H9 (cell line): ENCODE measurements at regions not wholly inside any gene's neighbourhood (a gene's known extent, or its start where the extent isn't known, plus 50 kb on each side); places are given as distances from the start of the nearest gene placed in this dataset.

Source experiments
- DNase-seq: peaks from one replicate; pipeline ENCODE4 v3.0.0-alpha.2; 2017
- H2AFZ ChIP-seq: one replicate; pipeline ENCODE4 v1.6.1; 2013; ENCODE audit warnings: mild to moderate bottlenecking, low read length, control low read depth, moderate library complexity
- H2AK5ac ChIP-seq: 2 replicates; pipeline ENCODE4 v1.6.1; 2013; ENCODE audit warnings: low read length, control low read depth, mixed read lengths; ENCODE audit not compliant: insufficient read length
- H2BK120ac ChIP-seq: one replicate; pipeline ENCODE4 v1.6.1; 2013; ENCODE audit warnings: low read depth, mild to moderate bottlenecking, low read length, control low read depth, inconsistent platforms; ENCODE audit not compliant: poor library complexity, severe bottlenecking
- H2BK12ac ChIP-seq: 2 replicates; pipeline ENCODE4 v1.6.1; 2013; ENCODE audit warnings: low read length, control low read depth, mixed read lengths, low read depth; ENCODE audit not compliant: insufficient read length
- H2BK15ac ChIP-seq: 2 replicates; pipeline ENCODE4 v1.6.1; 2013; ENCODE audit warnings: low read depth, low read length, control low read depth
- H2BK20ac ChIP-seq: one replicate; pipeline ENCODE4 v1.6.1; 2013; ENCODE audit warnings: low read depth, mild to moderate bottlenecking, low read length, control low read depth, inconsistent platforms; ENCODE audit not compliant: poor library complexity, severe bottlenecking
- H2BK5ac ChIP-seq: 2 replicates; pipeline ENCODE4 v1.6.1; 2013; ENCODE audit warnings: low read length, control low read depth, mixed read lengths; ENCODE audit not compliant: insufficient read length
- H3K14ac ChIP-seq: 2 replicates; pipeline ENCODE4 v1.6.1; 2013; ENCODE audit warnings: low read length, control low read depth; ENCODE audit not compliant: insufficient read depth
- H3K18ac ChIP-seq: 2 replicates; pipeline ENCODE4 v1.6.1; 2013; ENCODE audit warnings: low read depth, mild to moderate bottlenecking, mixed read lengths, low read length, control low read depth; ENCODE audit not compliant: insufficient read length
- H3K23ac ChIP-seq: 2 replicates; pipeline ENCODE4 v1.6.1; 2013; ENCODE audit warnings: low read length, control low read depth, mixed read lengths, low read depth; ENCODE audit not compliant: insufficient read length
- H3K23me2 ChIP-seq: 2 replicates; pipeline ENCODE4 v1.6.1; 2013; ENCODE audit warnings: low read depth, mild to moderate bottlenecking, mixed read lengths, low read length, control low read depth; ENCODE audit not compliant: insufficient read length, poor library complexity, severe bottlenecking
- H3K27ac ChIP-seq: 2 replicates; pipeline ENCODE4 v1.5.1; 2013; ENCODE audit warnings: low read length, control low read depth, mixed read lengths, low read depth; ENCODE audit not compliant: insufficient read length
- H3K27me3 ChIP-seq: 2 replicates; pipeline ENCODE4 v1.6.1; 2013; ENCODE audit warnings: low read length, control low read depth, inconsistent platforms; ENCODE audit not compliant: insufficient read depth
- H3K4ac ChIP-seq: 2 replicates; pipeline ENCODE4 v1.6.1; 2013; ENCODE audit warnings: low read depth, mild to moderate bottlenecking, control low read depth, inconsistent platforms, low read length, moderate library complexity
- H3K4me1 ChIP-seq: 2 replicates; pipeline ENCODE4 v1.6.1; 2013; ENCODE audit warnings: low read length, control low read depth, inconsistent platforms; ENCODE audit not compliant: insufficient read depth
- H3K4me2 ChIP-seq: 2 replicates; pipeline ENCODE4 v1.6.1; 2013; ENCODE audit warnings: low read length, control low read depth, mixed read lengths; ENCODE audit not compliant: insufficient read length, insufficient read depth
- H3K56ac ChIP-seq: 2 replicates; pipeline ENCODE4 v1.6.1; 2013; ENCODE audit warnings: low read depth, mild to moderate bottlenecking, mixed read lengths, low read length, control low read depth; ENCODE audit not compliant: insufficient read length
- H3K79me1 ChIP-seq: 2 replicates; pipeline ENCODE4 v1.6.1; 2013; ENCODE audit warnings: low read depth, mild to moderate bottlenecking, moderate library complexity, low read length, control low read depth, inconsistent platforms; ENCODE audit not compliant: insufficient read depth, poor library complexity, severe bottlenecking
- H3K79me2 ChIP-seq: 2 replicates; pipeline ENCODE4 v1.6.1; 2013; ENCODE audit warnings: low read length, control low read depth, inconsistent platforms; ENCODE audit not compliant: insufficient read depth
- H3K9ac ChIP-seq: 2 replicates; pipeline ENCODE4 v1.6.1; 2013; ENCODE audit warnings: low read length, control low read depth, mixed read lengths; ENCODE audit not compliant: insufficient read length; ENCODE audit errors: extremely low read depth
- H3K9me3 ChIP-seq: one replicate; pipeline ENCODE4 v1.6.1; 2013; ENCODE audit warnings: low read depth, low read length, inconsistent platforms; ENCODE audit not compliant: control insufficient read depth
- H3T11ph ChIP-seq: one replicate; pipeline ENCODE4 v1.6.1; 2013; ENCODE audit warnings: mild to moderate bottlenecking, low read length, control low read depth, inconsistent platforms
- H4K20me1 ChIP-seq: one replicate; pipeline ENCODE4 v1.6.1; 2013; ENCODE audit not compliant: control insufficient read depth, insufficient read length, insufficient read depth
- H4K5ac ChIP-seq: 2 replicates; pipeline ENCODE4 v1.6.1; 2013; ENCODE audit warnings: low read depth, mild to moderate bottlenecking, mixed read lengths, low read length, control low read depth; ENCODE audit not compliant: insufficient read length
- H4K8ac ChIP-seq: replicated peaks from 2 replicates; pipeline ENCODE4 v1.6.1; 2013; ENCODE audit warnings: low read length, control low read depth, mixed read lengths, low read depth; ENCODE audit not compliant: insufficient read length
- H4K91ac ChIP-seq: 2 replicates; pipeline ENCODE4 v1.6.1; 2013; ENCODE audit warnings: low read depth, mild to moderate bottlenecking, moderate library complexity, mixed read lengths, low read length, control low read depth; ENCODE audit not compliant: insufficient read length
- H3K27ac Mint-ChIP-seq, 3 experiments: 2 replicates in 2 of 3; 3 replicates in 1 of 3; pipeline ENCODE4 v1.8.0; 2020 to 2021; ENCODE audit warnings: mixed read lengths in 3 of 3, mild to moderate bottlenecking in 1 of 3, moderate library complexity in 1 of 3
- H3K27me3 Mint-ChIP-seq: 2 replicates; pipeline ENCODE4 v1.8.0; 2021; ENCODE audit warnings: low read depth, mild to moderate bottlenecking, moderate library complexity, mixed read lengths
- H3K36me3 Mint-ChIP-seq, 3 experiments: 2 replicates in 2 of 3; 3 replicates in 1 of 3; pipeline ENCODE4 v1.8.0; 2020 to 2021; ENCODE audit warnings: low read depth in 3 of 3, mixed read lengths in 3 of 3; ENCODE audit not compliant: insufficient read depth in 1 of 3
- H3K4me1 Mint-ChIP-seq, 2 experiments: 2 replicates each; pipeline ENCODE4 v1.8.0; 2020; ENCODE audit warnings: mixed read lengths in 2 of 2
- H3K4me3 Mint-ChIP-seq, 2 experiments: 2 replicates in 1 of 2; 3 replicates in 1 of 2; pipeline ENCODE4 v1.8.0; 2020 to 2021; ENCODE audit warnings: mild to moderate bottlenecking in 2 of 2, mixed read lengths in 2 of 2, moderate library complexity in 1 of 2
- H3K9me3 Mint-ChIP-seq, 2 experiments: 2 replicates in 1 of 2; 3 replicates in 1 of 2; pipeline ENCODE4 v1.8.0; 2020; ENCODE audit warnings: mild to moderate bottlenecking in 2 of 2, mixed read lengths in 2 of 2, moderate library complexity in 1 of 2
- CTCF ChIP-seq: fragments of 200-600 bp; sonication (generic); conservative IDR thresholded peaks from 3 replicates; pipeline ENCODE4 v1.8.0; 2021; ENCODE audit warnings: antibody characterized with exemption, mild to moderate bottlenecking
- WGBS: extraction: QIAGEN DNeasy Blood & Tissue Kit; methylation state at CpG from one replicate; pipeline ENCODE4 v1.1.7; 2013; ENCODE audit warnings: missing lambda C conversion rate, low lambda C conversion rate, mixed read lengths; ENCODE audit not compliant: insufficient read length; ENCODE audit errors: extremely low coverage; 5-methylcytosine and 5-hydroxymethylcytosine counted together

- no peaks in the 10 kb centered on the region for H3K4me1 ChIP-seq
- H4K8ac ChIP-seq: no peak overlapping the region
- no peak overlapping the region for H3K9ac ChIP-seq
- H3K79me1 ChIP-seq: no peaks in the 10 kb centered on the region
- H3K79me2 ChIP-seq: no peaks in the 10 kb centered on the region
- no peak overlapping the region for H2AK5ac ChIP-seq
- no peak overlapping the region for H3K27ac ChIP-seq
- no peak overlapping the region for H3K4ac ChIP-seq
- no peaks in the 10 kb centered on the region for H3K27me3 ChIP-seq
- H3K36me3 Mint-ChIP-seq: peaks cover 2 to 8% (median 3%) of the 10 kb centered on the region in 3 experiments; a peak in 5 of 7 replicates
- H2BK15ac ChIP-seq: no peak overlapping the region
- WGBS: no CpG with 5 or more reads among the region's 3 CpGs
- no peaks in the 10 kb centered on the region for H4K20me1 ChIP-seq
- no peak overlapping the region for H3K56ac ChIP-seq
- H3K14ac ChIP-seq: no peak overlapping the region
- H3K23me2 ChIP-seq: no peaks in the 10 kb centered on the region
- H3K4me1 Mint-ChIP-seq: peaks cover 4 to 16% of the 10 kb centered on the region in 2 experiments
- peaks cover 8 to 14% of the 10 kb centered on the region in 2 experiments; a peak in 4 of 5 replicates for H3K9me3 Mint-ChIP-seq
- no peak overlapping the region for H4K91ac ChIP-seq
- TF ChIP-seq CTCF: no peak
- H3T11ph ChIP-seq: no peak overlapping the region
- no peaks in the 10 kb centered on the region for H3K9me3 ChIP-seq
- no peak overlapping the region for H2AFZ ChIP-seq
- no peak overlapping the region for H2BK120ac ChIP-seq
- H2BK5ac ChIP-seq: no peak overlapping the region
- H2BK12ac ChIP-seq: no peak overlapping the region
- no peak overlapping the region for H4K5ac ChIP-seq
- no peak overlapping the region for H3K23ac ChIP-seq
- H3K27ac Mint-ChIP-seq: no peak overlapping the region
- H3K18ac ChIP-seq: no peak overlapping the region
- no peak overlapping the region for H3K4me2 ChIP-seq
- DNase-seq: no peak
- H3K27me3 Mint-ChIP-seq: peaks cover 4% of the 10 kb centered on the region; the same call in 1 of the 2 replicates
- H3K4me3 Mint-ChIP-seq: no peak overlapping the region
- no peak overlapping the region for H2BK20ac ChIP-seq
Observed at GRCh38 chr20:24357931-24358330, 111.5 kb upstream of the SYNDIG1 start.
